SK-N-SH (cell line): ENCODE measurements at regions not wholly inside any gene's neighbourhood (a gene's known extent, or its start where the extent isn't known, plus 50 kb on each side); places are given as distances from the start of the nearest gene placed in this dataset.

Experiments used
- EP300 ChIP-seq, 2 experiments: IDR thresholded peaks; 2 replicates each; pipeline versions ENCODE4 v1.4.0 to v1.6.1; 2012; ENCODE audit warnings: borderline replicate concordance in 1 of 2, low read depth in 1 of 2, low read length in 1 of 2
- EZH2phosphoT487 ChIP-seq: fragments of 200-600 bp; sonication (generic); IDR thresholded peaks from 2 replicates; pipeline ENCODE4 v1.6.1; 2017; ENCODE audit warnings: low read depth, mixed run types, mild to moderate bottlenecking, antibody characterized with exemption, moderate library complexity, borderline replicate concordance
- GATA2 ChIP-seq: sonication (generic); formaldehyde crosslinking; IDR thresholded peaks from 2 replicates; pipeline ENCODE4 v1.5.0; 2020; ENCODE audit warnings: mild to moderate bottlenecking, missing genetic modification reagents
- MXI1 ChIP-seq: IDR thresholded peaks from 2 replicates; pipeline ENCODE4 v1.6.1; 2012; ENCODE audit warnings: mild to moderate bottlenecking, low read depth, low read length, improper control_type of control experiment
- POLR2AphosphoS5 ChIP-seq: IDR thresholded peaks from 2 replicates; pipeline ENCODE4 v1.6.1; 2012; ENCODE audit warnings: low read depth, low read length
- RAD21 ChIP-seq: IDR thresholded peaks from 2 replicates; pipeline ENCODE4 v1.6.1; 2012; ENCODE audit warnings: mild to moderate bottlenecking, low read length
- RCOR1 ChIP-seq: fragments of 150-350 bp; IDR thresholded peaks from 2 replicates; pipeline ENCODE4 v1.6.1; 2017; ENCODE audit warnings: antibody characterized with exemption, low read length
- RFX5 ChIP-seq: IDR thresholded peaks from 2 replicates; pipeline ENCODE4 v1.6.1; 2012; ENCODE audit warnings: mild to moderate bottlenecking, improper control_type of control experiment, low read length
- TAF1 ChIP-seq: IDR thresholded peaks from 2 replicates; pipeline ENCODE4 v1.6.1; 2012; ENCODE audit warnings: low read depth, mild to moderate bottlenecking, low read length, moderate library complexity, borderline replicate concordance
- TF ChIP-seq, protein P1 (sequence below): fragments of 200-600 bp; sonication (generic); IDR thresholded peaks from 2 replicates; pipeline ENCODE4 v1.6.1; 2017; ENCODE audit warnings: antibody characterized with exemption, mild to moderate bottlenecking, moderate library complexity
- TF ChIP-seq, protein P2 (sequence below): IDR thresholded peaks from 2 replicates; pipeline ENCODE4 v1.4.0; 2012; ENCODE audit warnings: low read depth
- TF ChIP-seq, protein P3 (sequence below): IDR thresholded peaks from 2 replicates; pipeline ENCODE4 v1.4.0; 2012; ENCODE audit warnings: low read depth, borderline replicate concordance
- TF ChIP-seq, protein P4 (sequence below): IDR thresholded peaks from 2 replicates; pipeline ENCODE4 v1.6.1; 2012; ENCODE audit warnings: mild to moderate bottlenecking, low read depth, low read length, moderate library complexity
- TF ChIP-seq, protein P5 (sequence below): IDR thresholded peaks from 2 replicates; pipeline ENCODE4 v1.4.0; 2012; ENCODE audit warnings: low read depth, borderline replicate concordance

DNA sequence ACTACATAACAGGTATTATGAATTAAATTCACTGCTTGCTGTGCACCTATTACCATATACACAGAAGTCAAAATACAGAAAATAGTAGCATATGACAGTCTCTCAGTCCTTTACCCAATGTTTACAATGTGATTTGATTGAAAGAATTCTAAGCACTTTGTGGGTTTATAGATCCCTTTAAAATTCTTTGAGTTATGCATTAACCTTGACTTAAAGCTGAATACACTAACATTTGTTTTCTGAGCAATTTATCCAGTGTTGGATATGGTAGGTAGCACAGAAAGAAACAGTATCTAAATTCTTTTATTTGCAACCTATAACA lies 230.8 kb upstream of the DDI1 start:
- TF ChIP-seq, protein P1, sequence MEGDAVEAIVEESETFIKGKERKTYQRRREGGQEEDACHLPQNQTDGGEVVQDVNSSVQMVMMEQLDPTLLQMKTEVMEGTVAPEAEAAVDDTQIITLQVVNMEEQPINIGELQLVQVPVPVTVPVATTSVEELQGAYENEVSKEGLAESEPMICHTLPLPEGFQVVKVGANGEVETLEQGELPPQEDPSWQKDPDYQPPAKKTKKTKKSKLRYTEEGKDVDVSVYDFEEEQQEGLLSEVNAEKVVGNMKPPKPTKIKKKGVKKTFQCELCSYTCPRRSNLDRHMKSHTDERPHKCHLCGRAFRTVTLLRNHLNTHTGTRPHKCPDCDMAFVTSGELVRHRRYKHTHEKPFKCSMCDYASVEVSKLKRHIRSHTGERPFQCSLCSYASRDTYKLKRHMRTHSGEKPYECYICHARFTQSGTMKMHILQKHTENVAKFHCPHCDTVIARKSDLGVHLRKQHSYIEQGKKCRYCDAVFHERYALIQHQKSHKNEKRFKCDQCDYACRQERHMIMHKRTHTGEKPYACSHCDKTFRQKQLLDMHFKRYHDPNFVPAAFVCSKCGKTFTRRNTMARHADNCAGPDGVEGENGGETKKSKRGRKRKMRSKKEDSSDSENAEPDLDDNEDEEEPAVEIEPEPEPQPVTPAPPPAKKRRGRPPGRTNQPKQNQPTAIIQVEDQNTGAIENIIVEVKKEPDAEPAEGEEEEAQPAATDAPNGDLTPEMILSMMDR: no peak
- TF ChIP-seq TAF1 (no peak), POLR2AphosphoS5 (no peak), RCOR1 (no peak), EZH2phosphoT487 (no peak), GATA2 (CRISPR knock-in tag) (no peak), EP300 (IDR thresholded peaks at IDR 0.05; ENCODE audit: borderline replicate concordance in 1 of 2, low read depth in 1 of 2, low read length in 1 of 2) (no peak), MXI1 (no peak), RAD21 (no peak), RFX5 (no peak)
- TF ChIP-seq, protein P2, sequence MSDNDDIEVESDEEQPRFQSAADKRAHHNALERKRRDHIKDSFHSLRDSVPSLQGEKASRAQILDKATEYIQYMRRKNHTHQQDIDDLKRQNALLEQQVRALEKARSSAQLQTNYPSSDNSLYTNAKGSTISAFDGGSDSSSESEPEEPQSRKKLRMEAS: no peak
- TF ChIP-seq, protein P3, sequence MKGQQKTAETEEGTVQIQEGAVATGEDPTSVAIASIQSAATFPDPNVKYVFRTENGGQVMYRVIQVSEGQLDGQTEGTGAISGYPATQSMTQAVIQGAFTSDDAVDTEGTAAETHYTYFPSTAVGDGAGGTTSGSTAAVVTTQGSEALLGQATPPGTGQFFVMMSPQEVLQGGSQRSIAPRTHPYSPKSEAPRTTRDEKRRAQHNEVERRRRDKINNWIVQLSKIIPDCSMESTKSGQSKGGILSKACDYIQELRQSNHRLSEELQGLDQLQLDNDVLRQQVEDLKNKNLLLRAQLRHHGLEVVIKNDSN: no peak
- TF ChIP-seq, protein P4, sequence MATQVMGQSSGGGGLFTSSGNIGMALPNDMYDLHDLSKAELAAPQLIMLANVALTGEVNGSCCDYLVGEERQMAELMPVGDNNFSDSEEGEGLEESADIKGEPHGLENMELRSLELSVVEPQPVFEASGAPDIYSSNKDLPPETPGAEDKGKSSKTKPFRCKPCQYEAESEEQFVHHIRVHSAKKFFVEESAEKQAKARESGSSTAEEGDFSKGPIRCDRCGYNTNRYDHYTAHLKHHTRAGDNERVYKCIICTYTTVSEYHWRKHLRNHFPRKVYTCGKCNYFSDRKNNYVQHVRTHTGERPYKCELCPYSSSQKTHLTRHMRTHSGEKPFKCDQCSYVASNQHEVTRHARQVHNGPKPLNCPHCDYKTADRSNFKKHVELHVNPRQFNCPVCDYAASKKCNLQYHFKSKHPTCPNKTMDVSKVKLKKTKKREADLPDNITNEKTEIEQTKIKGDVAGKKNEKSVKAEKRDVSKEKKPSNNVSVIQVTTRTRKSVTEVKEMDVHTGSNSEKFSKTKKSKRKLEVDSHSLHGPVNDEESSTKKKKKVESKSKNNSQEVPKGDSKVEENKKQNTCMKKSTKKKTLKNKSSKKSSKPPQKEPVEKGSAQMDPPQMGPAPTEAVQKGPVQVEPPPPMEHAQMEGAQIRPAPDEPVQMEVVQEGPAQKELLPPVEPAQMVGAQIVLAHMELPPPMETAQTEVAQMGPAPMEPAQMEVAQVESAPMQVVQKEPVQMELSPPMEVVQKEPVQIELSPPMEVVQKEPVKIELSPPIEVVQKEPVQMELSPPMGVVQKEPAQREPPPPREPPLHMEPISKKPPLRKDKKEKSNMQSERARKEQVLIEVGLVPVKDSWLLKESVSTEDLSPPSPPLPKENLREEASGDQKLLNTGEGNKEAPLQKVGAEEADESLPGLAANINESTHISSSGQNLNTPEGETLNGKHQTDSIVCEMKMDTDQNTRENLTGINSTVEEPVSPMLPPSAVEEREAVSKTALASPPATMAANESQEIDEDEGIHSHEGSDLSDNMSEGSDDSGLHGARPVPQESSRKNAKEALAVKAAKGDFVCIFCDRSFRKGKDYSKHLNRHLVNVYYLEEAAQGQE: no peak
- TF ChIP-seq, protein P5, sequence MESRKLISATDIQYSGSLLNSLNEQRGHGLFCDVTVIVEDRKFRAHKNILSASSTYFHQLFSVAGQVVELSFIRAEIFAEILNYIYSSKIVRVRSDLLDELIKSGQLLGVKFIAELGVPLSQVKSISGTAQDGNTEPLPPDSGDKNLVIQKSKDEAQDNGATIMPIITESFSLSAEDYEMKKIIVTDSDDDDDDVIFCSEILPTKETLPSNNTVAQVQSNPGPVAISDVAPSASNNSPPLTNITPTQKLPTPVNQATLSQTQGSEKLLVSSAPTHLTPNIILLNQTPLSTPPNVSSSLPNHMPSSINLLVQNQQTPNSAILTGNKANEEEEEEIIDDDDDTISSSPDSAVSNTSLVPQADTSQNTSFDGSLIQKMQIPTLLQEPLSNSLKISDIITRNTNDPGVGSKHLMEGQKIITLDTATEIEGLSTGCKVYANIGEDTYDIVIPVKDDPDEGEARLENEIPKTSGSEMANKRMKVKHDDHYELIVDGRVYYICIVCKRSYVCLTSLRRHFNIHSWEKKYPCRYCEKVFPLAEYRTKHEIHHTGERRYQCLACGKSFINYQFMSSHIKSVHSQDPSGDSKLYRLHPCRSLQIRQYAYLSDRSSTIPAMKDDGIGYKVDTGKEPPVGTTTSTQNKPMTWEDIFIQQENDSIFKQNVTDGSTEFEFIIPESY: no peak
